Kidney (tissue), 13 donors: ENCODE measurements at regions not wholly inside any gene's neighbourhood (a gene's known extent, or its start where the extent isn't known, plus 50 kb on each side); places are given as distances from the start of the nearest gene placed in this dataset.

ENCODE experiments used
- DNase-seq, 5 donors: peaks; one replicate each; pipeline ENCODE4 v3.0.0-alpha.2; 2013 to 2020
- FAIRE-seq: peaks from 2 replicates; lab custom pipeline; 2012; peaks lifted over from hg19 to GRCh38; lab: Jason Lieb, UNC
- H3K27ac ChIP-seq, 2 donors: one replicate each; pipeline ENCODE4 v1.7.0; 2013; ENCODE audit warnings: low read depth in 2 of 2, low read length in 2 of 2, inconsistent platforms in 1 of 2
- H3K27me3 ChIP-seq: one replicate; pipeline ENCODE4 v1.7.1; 2013; ENCODE audit warnings: low read length, inconsistent platforms; ENCODE audit not compliant: control insufficient read depth, insufficient read depth
- H3K36me3 ChIP-seq, 3 donors: one replicate each; pipeline versions ENCODE4 v1.7.0 to v1.7.1; 2013; ENCODE audit warnings: low read length in 3 of 3, control low read depth in 1 of 3, inconsistent platforms in 1 of 3; ENCODE audit not compliant: insufficient read depth in 3 of 3, control insufficient read depth in 2 of 3
- H3K4me1 ChIP-seq, 3 donors: one replicate each; pipeline versions ENCODE4 v1.7.0 to v1.7.1; 2013; ENCODE audit warnings: low read length in 3 of 3, inconsistent platforms in 1 of 3, low read depth in 1 of 3; ENCODE audit not compliant: control insufficient read depth in 2 of 3, insufficient read depth in 2 of 3
- H3K4me3 ChIP-seq, 3 donors: one replicate each; pipeline versions ENCODE4 v1.7.0 to v1.8.1; 2013; ENCODE audit warnings: low read length in 3 of 3, control low read depth in 1 of 3, inconsistent platforms in 1 of 3
- H3K9ac ChIP-seq, 3 donors: one replicate each; pipeline versions ENCODE4 v1.7.0 to v1.7.1; 2013; ENCODE audit warnings: low read length in 3 of 3, control low read depth in 1 of 3, inconsistent platforms in 1 of 3
- H3K9me3 ChIP-seq, 3 donors: one replicate each; pipeline versions ENCODE4 v1.7.0 to v1.7.1; 2013; ENCODE audit warnings: low read length in 3 of 3, control low read depth in 1 of 3, inconsistent platforms in 1 of 3; ENCODE audit not compliant: control insufficient read depth in 2 of 3, insufficient read depth in 1 of 3
- intact Hi-C: fragments of 100-400 bp; cut with DNase I; formaldehyde crosslinking; loops from one replicate; pipeline ENCODE4 v1.11.1; 2022
- TF ChIP-seq, protein P1 (sequence below): IDR thresholded peaks from 3 replicates; pipeline ENCODE4 v1.5.1; 2012; ENCODE audit warnings: mild to moderate bottlenecking, moderate library complexity, borderline replicate concordance; ENCODE audit not compliant: insufficient read depth; ENCODE audit errors: extremely low read depth
- donor health status: control.
- donor health status: control.
- donor health status: control.
- donor health status: control.
- donor health status: control.
- donor health status: DM: yes; HTN: yes; CAD: no.
- donor health status: Normal renal cell carcinoma (clear cell type).

DNA sequence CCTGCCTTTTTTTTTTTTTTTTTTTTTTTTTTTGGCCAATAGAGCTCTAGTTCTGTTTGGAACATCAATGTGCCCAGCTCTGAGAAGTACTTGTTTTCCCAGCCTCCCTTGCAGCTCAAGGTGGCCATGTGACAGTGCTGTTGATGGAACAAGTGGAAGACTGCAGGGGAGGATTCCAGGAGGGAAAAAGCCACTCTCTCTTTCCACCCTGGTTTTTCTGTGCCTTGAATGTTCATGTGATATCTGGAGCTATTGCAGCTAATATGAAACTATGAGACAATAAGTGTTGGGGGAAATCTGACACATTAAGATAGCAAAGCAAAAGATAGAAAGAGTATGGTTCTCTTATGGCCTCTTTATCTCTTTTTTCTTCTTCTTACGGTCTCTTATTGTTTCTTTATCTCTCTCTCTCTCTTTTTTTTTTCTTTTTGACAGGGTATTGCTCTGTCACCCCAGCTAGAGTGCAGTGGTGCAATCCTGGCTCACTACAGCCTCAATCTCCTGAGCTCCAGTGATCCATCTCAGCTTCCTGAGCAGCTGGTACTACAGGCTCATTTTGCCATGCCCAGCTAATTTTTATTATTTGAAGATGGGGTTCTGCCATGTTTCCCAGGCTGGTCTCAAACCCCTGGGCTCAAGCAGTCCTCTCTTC is 192.0 kb upstream of the LNX1 start:
- H3K27ac ChIP-seq: no peak overlapping the region
- TF ChIP-seq, protein P1, sequence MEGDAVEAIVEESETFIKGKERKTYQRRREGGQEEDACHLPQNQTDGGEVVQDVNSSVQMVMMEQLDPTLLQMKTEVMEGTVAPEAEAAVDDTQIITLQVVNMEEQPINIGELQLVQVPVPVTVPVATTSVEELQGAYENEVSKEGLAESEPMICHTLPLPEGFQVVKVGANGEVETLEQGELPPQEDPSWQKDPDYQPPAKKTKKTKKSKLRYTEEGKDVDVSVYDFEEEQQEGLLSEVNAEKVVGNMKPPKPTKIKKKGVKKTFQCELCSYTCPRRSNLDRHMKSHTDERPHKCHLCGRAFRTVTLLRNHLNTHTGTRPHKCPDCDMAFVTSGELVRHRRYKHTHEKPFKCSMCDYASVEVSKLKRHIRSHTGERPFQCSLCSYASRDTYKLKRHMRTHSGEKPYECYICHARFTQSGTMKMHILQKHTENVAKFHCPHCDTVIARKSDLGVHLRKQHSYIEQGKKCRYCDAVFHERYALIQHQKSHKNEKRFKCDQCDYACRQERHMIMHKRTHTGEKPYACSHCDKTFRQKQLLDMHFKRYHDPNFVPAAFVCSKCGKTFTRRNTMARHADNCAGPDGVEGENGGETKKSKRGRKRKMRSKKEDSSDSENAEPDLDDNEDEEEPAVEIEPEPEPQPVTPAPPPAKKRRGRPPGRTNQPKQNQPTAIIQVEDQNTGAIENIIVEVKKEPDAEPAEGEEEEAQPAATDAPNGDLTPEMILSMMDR: no peak
- H3K36me3 ChIP-seq: no peaks in the 10 kb centered on the region
- no peaks in the 10 kb centered on the region for H3K9me3 ChIP-seq
- no peak for FAIRE-seq
- peaks cover 0 to 5% (median 5%) of the 10 kb centered on the region in 3 donors for H3K4me1 ChIP-seq
- H3K4me3 ChIP-seq: no peak overlapping the region
- intact Hi-C loops: no loop called here
- no peak for DNase-seq
- H3K9ac ChIP-seq: no peak overlapping the region
- H3K27me3 ChIP-seq: no peaks in the 10 kb centered on the region

DNA sequence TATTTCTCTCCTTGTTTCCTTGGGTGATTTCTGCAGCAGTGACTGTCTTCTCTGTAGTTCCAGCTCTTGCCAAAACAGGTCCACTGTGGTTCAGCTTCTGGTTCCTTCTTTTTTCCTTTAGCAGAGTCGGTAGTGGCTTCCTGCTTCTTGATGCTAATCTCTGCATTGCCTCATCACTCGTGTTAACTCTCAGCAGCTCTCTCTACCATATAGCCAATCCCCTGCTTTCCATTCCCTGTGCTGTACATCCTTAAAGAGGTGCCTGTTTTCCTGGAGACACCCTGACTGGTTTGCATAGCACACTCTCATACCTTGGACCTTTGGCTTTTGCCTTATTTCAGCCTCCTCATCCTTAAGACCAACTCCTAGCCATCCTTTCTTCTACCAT is 191.2 kb upstream of the LNX1 start:
- Histone ChIP-seq H3K9ac (no peak overlapping the region), H3K27ac (no peak overlapping the region), H3K36me3 (no peaks in the 10 kb centered on the region), H3K9me3 (no peaks in the 10 kb centered on the region), H3K27me3 (no peaks in the 10 kb centered on the region), H3K4me1 (peaks cover 0 to 5% (median 5%) of the 10 kb centered on the region in 3 donors), H3K4me3 (no peak overlapping the region)
- FAIRE-seq: no peak
- intact Hi-C loops: no loop called here
- DNase-seq: no peak
- TF ChIP-seq, protein P1: no peak

DNA sequence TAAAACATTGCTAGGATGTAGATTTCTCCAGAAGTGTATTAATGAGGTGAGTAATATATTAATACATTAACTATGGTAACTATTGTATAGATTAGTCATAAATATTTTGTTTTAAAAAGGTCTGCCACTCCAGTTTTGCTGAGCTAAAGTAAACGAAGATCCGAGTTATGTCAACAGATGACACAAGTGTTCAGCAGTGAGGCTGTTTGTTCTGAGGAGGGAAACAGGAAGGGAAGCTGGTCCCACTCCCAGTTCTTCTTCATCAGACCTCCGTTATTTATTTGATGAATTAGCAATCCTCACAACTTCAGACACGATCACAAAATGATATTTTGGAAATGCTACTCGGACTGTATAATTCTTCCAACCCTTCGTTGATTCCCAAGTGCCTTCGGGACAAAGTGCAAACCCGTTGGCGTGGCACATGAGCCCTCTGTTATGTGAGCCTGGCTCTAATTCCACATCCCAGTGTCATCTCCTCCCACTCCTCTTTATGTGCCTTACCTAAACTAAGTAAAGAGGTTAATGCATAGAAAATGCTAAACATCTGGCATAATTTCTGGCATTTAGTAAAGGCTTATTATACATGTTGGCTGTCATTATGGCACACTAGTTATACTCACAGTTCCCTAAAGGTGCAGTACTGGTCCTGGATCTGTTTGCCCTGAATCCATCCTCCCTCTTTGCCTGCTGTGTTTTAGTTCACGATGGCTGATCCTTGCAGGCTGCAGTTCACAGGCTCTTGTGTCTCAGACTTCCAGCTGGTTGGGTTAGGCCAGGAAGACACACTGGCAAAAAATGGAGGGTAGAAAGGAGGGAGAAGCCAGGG is 190.6 kb upstream of the LNX1 start:
- TF ChIP-seq, protein P1: no peak
- FAIRE-seq (no peak), DNase-seq (no peak)
- H3K36me3 ChIP-seq: no peaks in the 10 kb centered on the region
- intact Hi-C loops: no loop called here
- no peak overlapping the region for H3K9ac ChIP-seq
- no peaks in the 10 kb centered on the region for H3K9me3 ChIP-seq
- H3K27ac ChIP-seq: no peak overlapping the region
- peaks cover 0 to 3% (median under 1%) of the 10 kb centered on the region in 3 donors for H3K4me1 ChIP-seq
- no peaks in the 10 kb centered on the region for H3K27me3 ChIP-seq
- H3K4me3 ChIP-seq: no peak overlapping the region
